ENCODE measurements at regions not wholly inside any gene's neighbourhood (a gene's known extent, or its start where the extent isn't known, plus 50 kb on each side); places are given as distances from the start of the nearest gene placed in this dataset.

GRCh38 chr2:119071476-119071875, 87.1 kb downstream of the C1QL2 start:
- no peak overlapping the region for H3K4me3 ChIP-seq (ENCODE audit: low read depth, low read length)
- no peak for DNase-seq (ENCODE audit: low read depth)
- H3K36me3 ChIP-seq (ENCODE audit: control insufficient read depth, insufficient read depth, low read length), result no peaks in the 10 kb centered on the region
- no peak for TF ChIP-seq CTCF (IDR thresholded peaks at IDR 0.05; ENCODE audit: insufficient read depth, low read depth, low read length)
- ChIA-PET CTCF (no interaction called here), POLR2A (no interaction called here)
- no peaks in the 10 kb centered on the region for H3K27me3 ChIP-seq (ENCODE audit: control insufficient read depth, insufficient read depth, low read length)

- ChIA-PET CTCF (interaction anchor here (1.0 kb wide), 1 partner anchor 42 kb away, joined by 4 read pairs; no protein-coding TSS in a partner anchor), POLR2A (no interaction called here)
- TF ChIP-seq CTCF (IDR thresholded peaks at IDR 0.05; ENCODE audit: insufficient read depth, low read depth, low read length), result no peak
- no peak for DNase-seq (ENCODE audit: low read depth)
- Histone ChIP-seq H3K4me3 (ENCODE audit: low read depth, low read length) (no peak overlapping the region), H3K27me3 (ENCODE audit: control insufficient read depth, insufficient read depth, low read length) (no peaks in the 10 kb centered on the region), H3K36me3 (ENCODE audit: control insufficient read depth, insufficient read depth, low read length) (no peaks in the 10 kb centered on the region)
These were observed 88.8 kb downstream of the C1QL2 start for GRCh38 chr2:119069781-119070180.

GRCh38 chr2:119068154-119068725, 90.3 kb downstream of the C1QL2 start:
- Histone ChIP-seq H3K36me3 (ENCODE audit: control insufficient read depth, insufficient read depth, low read length) (no peaks in the 10 kb centered on the region), H3K27me3 (ENCODE audit: control insufficient read depth, insufficient read depth, low read length) (no peaks in the 10 kb centered on the region), H3K4me3 (ENCODE audit: low read depth, low read length) (no peak overlapping the region)
- POLR2A ChIA-PET, result no interaction called here
- CTCF ChIA-PET, result no interaction called here
- TF ChIP-seq CTCF (IDR thresholded peaks at IDR 0.05; ENCODE audit: insufficient read depth, low read depth, low read length), result no peak
- no peak for DNase-seq (ENCODE audit: low read depth)

- DNase-seq (ENCODE audit: low read depth), result no peak
- no peak for TF ChIP-seq CTCF (IDR thresholded peaks at IDR 0.05; ENCODE audit: insufficient read depth, low read depth, low read length)
- no peak overlapping the region for H3K4me3 ChIP-seq (ENCODE audit: low read depth, low read length)
- H3K27me3 ChIP-seq (ENCODE audit: control insufficient read depth, insufficient read depth, low read length), result no peaks in the 10 kb centered on the region
- no peaks in the 10 kb centered on the region for H3K36me3 ChIP-seq (ENCODE audit: control insufficient read depth, insufficient read depth, low read length)
- ChIA-PET CTCF (no interaction called here), POLR2A (no interaction called here)
These were observed 92.2 kb downstream of the C1QL2 start for GRCh38 chr2:119066272-119066804.

GRCh38 chr2:119065146-119065545, 93.4 kb downstream of the C1QL2 start:
- CTCF ChIA-PET, result no interaction called here
- DNase-seq (ENCODE audit: low read depth), result no peak
- Histone ChIP-seq H3K36me3 (ENCODE audit: control insufficient read depth, insufficient read depth, low read length) (no peaks in the 10 kb centered on the region), H3K4me3 (ENCODE audit: low read depth, low read length) (no peak overlapping the region), H3K27me3 (ENCODE audit: control insufficient read depth, insufficient read depth, low read length) (no peaks in the 10 kb centered on the region)
- TF ChIP-seq CTCF (IDR thresholded peaks at IDR 0.05; ENCODE audit: insufficient read depth, low read depth, low read length), result no peak
- POLR2A ChIA-PET, result no interaction called here
